Endometrial microvascular endothelial cells (primary cell): ENCODE measurements at regions not wholly inside any gene's neighbourhood (a gene's known extent, or its start where the extent isn't known, plus 50 kb on each side); places are given as distances from the start of the nearest gene placed in this dataset.

Experiments used
- in situ Hi-C: cut with HindIII; loops from 2 replicates; pipeline ENCODE4 v1.10.0; 2017; ENCODE audit warnings: low sequenced_read_pairs, low pct_unique_long_range_greater_than_20kb; ENCODE audit errors: inconsistent ontology term

DNA sequence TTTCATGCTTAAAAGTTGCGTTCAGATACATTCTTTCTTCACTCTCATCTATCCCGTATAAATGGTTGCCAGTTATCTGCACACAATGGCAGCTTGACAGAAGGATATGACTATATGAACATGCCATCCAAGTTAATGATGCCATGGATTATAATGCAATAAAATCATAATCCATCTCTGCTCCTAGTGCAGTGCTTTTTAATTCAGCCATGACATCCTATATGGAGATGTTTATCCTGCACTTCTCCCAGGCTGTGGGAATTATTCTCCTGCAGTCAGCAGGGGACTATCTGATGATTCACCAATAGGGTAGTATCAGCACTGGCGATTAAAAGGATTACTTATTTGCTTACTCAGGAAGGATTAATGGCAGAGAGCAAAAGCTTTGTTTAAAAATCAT lies 273.8 kb downstream of the SAMD5 start:
- in situ Hi-C loops: no loop called here

DNA sequence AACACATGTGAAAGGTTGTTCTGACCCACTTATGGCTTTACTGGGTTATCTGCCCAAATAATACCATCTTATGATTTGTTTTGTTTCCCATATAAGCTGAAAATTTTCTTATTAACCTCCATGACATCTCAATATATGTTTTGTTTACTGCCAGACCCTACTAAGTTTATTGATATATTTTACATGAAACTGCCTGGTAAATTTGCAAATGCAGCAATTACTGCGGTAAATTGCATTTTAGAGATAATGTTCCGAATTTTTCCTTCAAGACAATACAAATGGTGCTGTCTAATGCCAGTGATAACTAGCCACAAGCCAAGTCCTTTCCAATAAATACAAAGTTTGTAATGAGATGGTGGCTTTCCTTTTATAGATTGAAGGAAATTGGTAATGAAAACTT lies 275.9 kb downstream of the SAMD5 start:
- in situ Hi-C loops: no loop called here

GRCh38 chr6:147787417-147787816 lies 278.9 kb downstream of the SAMD5 start:
- in situ Hi-C loops: no loop called here

GRCh38 chr6:147789430-147789947 lies 281.0 kb downstream of the SAMD5 start:
- in situ Hi-C loops: no loop called here

DNA sequence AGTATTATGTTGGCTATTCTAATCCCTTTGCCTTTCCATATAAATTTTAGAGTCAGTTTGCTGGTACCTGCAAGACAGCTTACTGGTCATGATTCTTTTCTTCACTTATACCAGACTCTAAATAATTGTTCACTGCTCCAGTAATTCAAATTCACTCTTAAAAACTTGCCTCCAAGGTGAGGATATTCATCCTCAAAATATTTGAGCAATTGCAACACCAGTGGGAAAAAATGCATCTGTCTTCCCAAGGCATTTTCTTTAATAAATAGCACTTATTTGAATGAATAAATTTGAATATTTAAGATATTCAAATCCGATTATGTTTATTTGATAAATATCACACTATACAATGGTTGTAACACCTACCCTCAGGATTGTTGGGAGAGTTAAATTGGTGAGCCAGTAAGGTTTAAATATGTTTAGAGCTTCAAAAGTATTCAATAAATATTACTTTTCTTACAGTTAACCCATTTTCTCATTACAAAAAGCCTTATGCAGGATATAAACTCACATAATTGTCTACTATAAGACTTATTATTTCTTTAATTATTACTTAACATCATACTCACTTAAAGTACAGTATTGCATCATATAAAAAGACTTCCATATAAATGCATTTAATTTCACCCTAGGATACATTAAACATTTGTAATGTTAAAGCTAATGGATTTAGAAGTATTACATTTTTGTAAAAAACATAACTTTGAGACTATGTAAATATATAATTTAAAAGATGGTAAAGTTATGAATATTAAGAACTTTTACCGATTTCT lies 285.6 kb downstream of the SAMD5 start:
- in situ Hi-C loops: no loop called here

- in situ Hi-C loops: no loop called here
Measured at GRCh38 chr6:147802459-147802858, 294.0 kb downstream of the SAMD5 start.

GRCh38 chr6:147805155-147805554 lies 296.7 kb downstream of the SAMD5 start:
- in situ Hi-C loops: no loop called here

DNA sequence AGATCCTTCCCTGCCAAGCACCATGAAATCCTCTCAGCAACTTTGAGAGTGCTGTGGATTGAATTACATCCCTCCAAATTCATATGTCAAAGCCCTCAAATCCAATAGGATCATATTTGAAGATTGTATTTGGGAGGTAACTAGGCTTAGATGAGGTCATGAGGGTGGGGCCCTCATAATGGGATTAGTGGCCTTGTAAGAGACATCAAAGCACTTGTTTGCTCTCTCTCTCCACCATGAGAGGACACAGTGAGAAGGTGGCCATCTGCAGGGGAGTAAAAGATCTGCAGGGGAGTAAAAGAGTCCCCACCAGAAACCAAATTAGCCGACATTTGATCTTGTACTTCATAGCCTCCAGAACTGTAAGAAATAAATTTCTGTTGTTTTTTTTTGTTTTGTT lies 298.2 kb downstream of the SAMD5 start:
- in situ Hi-C loops: no loop called here

- in situ Hi-C loops: no loop called here
Measured at GRCh38 chr6:147808640-147809039, 300.1 kb downstream of the SAMD5 start.

DNA sequence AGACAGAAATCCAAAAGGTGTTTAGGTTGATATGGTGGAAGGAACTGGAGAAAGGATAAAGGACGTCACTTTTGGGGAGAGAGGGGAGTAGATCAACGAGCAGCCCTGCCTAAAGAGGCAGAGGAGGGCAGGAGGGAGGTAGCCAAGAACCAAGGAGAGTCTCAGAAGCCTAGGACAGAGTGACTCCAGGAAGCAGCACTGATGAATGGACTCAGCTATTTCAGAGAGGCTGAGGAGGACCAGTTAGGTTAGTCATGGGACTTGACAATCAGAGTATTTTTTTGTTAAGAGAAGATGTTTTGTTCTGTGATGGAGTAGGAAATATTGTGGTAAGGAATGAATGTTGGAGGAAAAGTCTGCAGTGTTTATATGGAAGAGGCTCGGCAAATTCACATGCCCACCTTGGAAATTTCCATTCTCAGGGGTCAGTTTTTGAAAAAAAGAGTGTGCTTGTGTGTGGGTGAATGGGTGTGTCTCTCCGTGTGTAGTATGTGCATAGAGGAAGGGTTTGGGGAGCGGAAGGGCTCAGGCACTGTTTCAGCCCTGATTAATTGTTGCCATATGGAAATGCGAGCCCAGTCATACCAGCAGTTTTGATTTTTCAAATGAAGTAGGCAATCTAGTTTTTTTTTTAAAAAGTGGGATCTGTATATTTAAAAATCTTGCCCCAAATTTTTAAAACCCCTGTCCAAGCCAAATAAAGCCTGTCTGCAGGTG lies 303.6 kb downstream of the SAMD5 start:
- in situ Hi-C loops: no loop called here

DNA sequence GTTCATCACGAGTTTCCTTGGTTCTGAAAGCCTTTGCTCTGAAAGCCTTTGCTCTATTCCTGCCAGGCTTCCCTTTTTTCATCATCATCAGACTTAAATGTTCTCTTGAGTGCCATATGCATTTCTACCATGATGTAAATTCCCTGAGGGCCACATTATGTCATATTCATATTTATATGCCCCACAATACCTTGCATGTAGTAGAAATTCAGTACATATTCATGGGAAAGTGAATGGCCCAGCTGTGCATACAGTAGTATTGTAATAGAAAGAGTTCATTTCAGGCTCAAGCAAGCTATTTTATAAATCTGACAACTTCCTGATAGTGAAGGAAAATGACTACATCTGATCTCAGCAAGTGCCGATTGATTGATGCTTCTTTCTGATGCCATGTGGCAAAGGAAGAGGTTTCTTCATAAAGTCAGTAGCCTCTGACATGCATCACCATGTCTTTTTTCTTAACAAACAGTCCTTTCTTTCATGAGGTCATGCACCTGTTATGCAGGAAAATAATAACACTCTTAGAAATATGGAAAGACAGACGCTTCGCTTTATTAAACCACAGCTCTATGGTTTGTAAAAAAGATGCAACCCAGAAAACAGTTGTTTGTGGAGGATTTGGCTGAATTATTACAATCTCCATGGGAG lies 308.7 kb downstream of the SAMD5 start:
- in situ Hi-C loops: no loop called here

- in situ Hi-C loops: no loop called here
Measured at GRCh38 chr6:147820520-147820919, 312.0 kb downstream of the SAMD5 start.

- in situ Hi-C loops: no loop called here
Measured at GRCh38 chr6:147821295-147821897, 312.9 kb downstream of the SAMD5 start.

- in situ Hi-C loops: no loop called here
Measured at GRCh38 chr6:147823936-147824335, 315.4 kb downstream of the SAMD5 start.

GRCh38 chr6:147825848-147826247 lies 317.4 kb downstream of the SAMD5 start:
- in situ Hi-C loops: no loop called here

DNA sequence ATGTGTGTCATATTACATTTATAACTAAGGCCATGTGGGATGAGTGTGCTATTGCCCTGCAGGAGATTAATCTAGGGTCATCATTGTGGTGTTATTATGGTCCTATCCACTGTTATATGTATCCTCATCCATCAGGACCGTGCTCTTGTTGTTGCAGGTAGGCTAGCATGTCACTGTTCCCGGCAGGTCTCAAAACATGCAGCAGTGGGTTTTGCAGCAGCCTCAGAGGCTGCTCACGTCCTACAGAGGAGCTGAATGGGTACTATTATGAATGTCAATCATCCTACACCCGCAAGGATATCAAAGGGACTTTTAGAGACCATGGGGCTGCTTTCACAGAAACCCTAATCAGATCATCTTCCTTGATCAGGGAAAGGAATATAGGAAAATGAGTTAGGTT lies 318.2 kb downstream of the SAMD5 start:
- in situ Hi-C loops: no loop called here

DNA sequence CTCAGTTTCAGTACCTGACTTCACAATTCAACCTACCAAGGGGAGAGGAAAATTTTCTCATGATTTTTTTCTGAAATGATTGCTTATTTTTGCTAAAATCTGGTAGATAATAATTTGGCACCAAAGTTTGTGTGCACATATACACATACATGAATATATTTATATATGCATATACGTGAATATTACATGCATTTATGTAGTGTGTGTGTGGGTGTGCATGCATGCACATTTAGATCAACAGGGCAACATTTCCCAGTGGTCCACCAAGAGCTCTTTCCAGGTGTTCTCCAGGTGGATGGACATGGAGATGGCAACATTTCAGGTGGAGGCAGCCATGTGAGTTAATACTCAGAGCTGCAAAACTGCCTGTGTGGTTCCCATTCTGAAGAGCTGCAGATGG lies 320.9 kb downstream of the SAMD5 start:
- in situ Hi-C loops: no loop called here

- in situ Hi-C loops: no loop called here
Measured at GRCh38 chr6:147829835-147830234, 321.3 kb downstream of the SAMD5 start.

GRCh38 chr6:147831356-147831755 lies 322.9 kb downstream of the SAMD5 start:
- in situ Hi-C loops: no loop called here
